K562 (cell line): ENCODE measurements at regions not wholly inside any gene's neighbourhood (a gene's known extent, or its start where the extent isn't known, plus 50 kb on each side); places are given as distances from the start of the nearest gene placed in this dataset.

Experiments
- ATAC-seq: fragments of 200-7000 bp; cut with Tn5 transposase; 3 replicates; pipeline ENCODE4 v1.9.1; 2020; ENCODE audit warnings: moderate library complexity
- BruUV-seq: library from RNA; stranded (reverse); fragments of 400-500 nt; replicated peaks from 2 replicates; lab custom pipeline; 2021; lab: Mats Ljungman, UMichigan
- CTCF ChIA-PET: fragments of 300-600 bp; formaldehyde crosslinking; extraction: SDS; loops from one replicate; lab custom pipeline; 2021; ENCODE audit warnings: low intra/inter-chr PET ratio; lab: Yijun Ruan, JAX
- POLR2A ChIA-PET: fragments of 300-600, 350-650 bp; sonication (Branson Sonifier 250); formaldehyde crosslinking; extraction: SDS; loops from one replicate; lab custom pipeline; 2021; ENCODE audit warnings: antibody characterized with exemption, inconsistent platforms; lab: Yijun Ruan, JAX
- DNase-seq, 4 experiments: peaks; one replicate each; pipeline versions ENCODE4 v3.0.0 to v3.0.0-alpha.2; 2011 to 2018; ENCODE audit warnings: low spot score in 3 of 4, mixed read lengths in 3 of 4; ENCODE audit errors: extremely low read depth in 1 of 4
- FAIRE-seq: peaks from 2 replicates; lab custom pipeline; 2011; peaks lifted over from hg19 to GRCh38; lab: Jason Lieb, UNC
- H2AFZ ChIP-seq: 2 replicates; pipeline ENCODE4 v1.6.0; 2011; ENCODE audit warnings: low read depth, low read length, control low read depth, inconsistent platforms
- H3K27ac ChIP-seq: fragments of 200-600 bp; 3 replicates; pipeline ENCODE4 v1.8.0; 2011; ENCODE audit warnings: low read depth, mild to moderate bottlenecking, control low read depth, inconsistent platforms, low read length, moderate library complexity, mixed read lengths; ENCODE audit errors: extremely low read depth
- H3K27me3 ChIP-seq, 2 experiments: fragments of 300-600 bp in 1 of 2; 2 replicates in 1 of 2; 3 replicates in 1 of 2; pipeline versions ENCODE4 v1.6.0 to v1.8.0; 2011; ENCODE audit warnings: inconsistent platforms in 2 of 2, low read length in 2 of 2, mild to moderate bottlenecking in 1 of 2, mixed read lengths in 1 of 2, moderate library complexity in 1 of 2; ENCODE audit not compliant: control insufficient read depth in 2 of 2, insufficient read depth in 2 of 2
- H3K36me3 ChIP-seq: fragments of 300-600 bp; 3 replicates; pipeline ENCODE4 v1.8.0; 2011; ENCODE audit warnings: mild to moderate bottlenecking, low read length, inconsistent platforms; ENCODE audit not compliant: control insufficient read depth, insufficient read depth
- H3K4me1 ChIP-seq, 2 experiments: fragments of 200-600 bp in 1 of 2; replicated peaks in 1 of 2; 2 replicates in 1 of 2; 3 replicates in 1 of 2; pipeline versions ENCODE4 v1.5.1 to v1.8.0; 2011; ENCODE audit warnings: inconsistent platforms in 2 of 2, low read length in 2 of 2, mild to moderate bottlenecking in 1 of 2, mixed read lengths in 1 of 2, moderate library complexity in 1 of 2; ENCODE audit not compliant: control insufficient read depth in 2 of 2, insufficient read depth in 2 of 2
- H3K4me2 ChIP-seq: 2 replicates; pipeline ENCODE4 v1.6.1; 2011; ENCODE audit warnings: low read length, control low read depth, inconsistent platforms, mixed read lengths; ENCODE audit not compliant: insufficient read depth
- H3K4me3 ChIP-seq: fragments of 200-600 bp; sonication (generic), shearing (Covaris generic); 2 replicates; pipeline ENCODE4 v1.5.1; 2016; ENCODE audit warnings: control low read depth, inconsistent platforms
- H3K79me2 ChIP-seq: fragments of 200-600 bp; 3 replicates; pipeline ENCODE4 v1.8.0; 2011; ENCODE audit warnings: low read length, inconsistent platforms; ENCODE audit not compliant: control insufficient read depth, insufficient read depth
- H3K9ac ChIP-seq, 2 experiments: 2 replicates each; pipeline versions ENCODE4 v1.6.0 to v1.6.1; 2011; ENCODE audit warnings: low read depth in 2 of 2, low read length in 2 of 2, control low read depth in 1 of 2, inconsistent platforms in 1 of 2, mild to moderate bottlenecking in 1 of 2, mixed read lengths in 1 of 2; ENCODE audit not compliant: insufficient read depth in 1 of 2
- H3K9me1 ChIP-seq: one replicate; pipeline ENCODE4 v1.6.0; 2011; ENCODE audit warnings: inconsistent platforms, mild to moderate bottlenecking, low read length, moderate library complexity; ENCODE audit not compliant: control insufficient read depth, insufficient read depth
- H3K9me3 ChIP-seq: replicated peaks from 2 replicates; pipeline ENCODE4 v1.5.1; 2011; ENCODE audit warnings: low read depth, low read length, inconsistent platforms; ENCODE audit not compliant: control insufficient read depth, insufficient read depth
- H4K20me1 ChIP-seq: replicated peaks from 2 replicates; pipeline ENCODE4 v1.6.1; 2011; ENCODE audit warnings: low read length, inconsistent platforms, mixed read lengths; ENCODE audit not compliant: control insufficient read depth, insufficient read depth
- CBFB ChIP-seq: sonication (generic); formaldehyde crosslinking; IDR thresholded peaks from 2 replicates; pipeline ENCODE4 v1.4.0; 2020; ENCODE audit warnings: mild to moderate bottlenecking, missing genetic modification reagents
- ETV1 ChIP-seq: fragments of 450-650 bp; conservative IDR thresholded peaks from 2 replicates; pipeline ENCODE4 v1.6.1; 2016; ENCODE audit warnings: missing genetic modification characterization, control low read depth, low read depth, missing compliant biosample characterization
- FOXJ2 ChIP-seq: fragments of 200-800 bp; sonication (Bioruptor generic); IDR thresholded peaks from 2 replicates; pipeline ENCODE4 v1.6.1; 2016; ENCODE audit warnings: missing genetic modification characterization, missing compliant biosample characterization
- HMG20B ChIP-seq: fragments of 250-450 bp; sonication (Bioruptor Pico); IDR thresholded peaks from 2 replicates; pipeline ENCODE4 v1.5.0; 2021; ENCODE audit warnings: mild to moderate bottlenecking
- HOXB6 ChIP-seq: fragments of 250-450 bp; sonication (Bioruptor Pico); IDR thresholded peaks from 2 replicates; pipeline ENCODE4 v1.5.1; 2022; ENCODE audit warnings: mild to moderate bottlenecking, borderline replicate concordance
- NCOR1 ChIP-seq: fragments of 450-650 bp; IDR thresholded peaks from 2 replicates; pipeline ENCODE4 v1.6.1; 2016; ENCODE audit warnings: mild to moderate bottlenecking, moderate library complexity
- SMARCE1 ChIP-seq: fragments of 450-650 bp; IDR thresholded peaks from 2 replicates; pipeline ENCODE4 v1.7.1; 2016; ENCODE audit warnings: mild to moderate bottlenecking
- TAL1 ChIP-seq: fragments of 450-650 bp; IDR thresholded peaks from 2 replicates; pipeline ENCODE4 v1.6.1; 2016; ENCODE audit warnings: mild to moderate bottlenecking
- XRCC3 ChIP-seq: fragments of 450-650 bp; IDR thresholded peaks from 2 replicates; pipeline ENCODE4 v1.6.1; 2017; ENCODE audit warnings: mild to moderate bottlenecking, moderate library complexity
- ZFPM2 ChIP-seq: fragments of 250-450 bp; sonication (Bioruptor Pico); IDR thresholded peaks from 2 replicates; pipeline ENCODE4 v1.5.1; 2022; ENCODE audit warnings: mild to moderate bottlenecking
- ZNF696 ChIP-seq: fragments of 250-450 bp; sonication (Bioruptor Pico); conservative IDR thresholded peaks from 2 replicates; pipeline ENCODE4 v1.4.0; 2020; ENCODE audit warnings: mild to moderate bottlenecking, moderate library complexity
- WGBS: fragments of 100-300 bp; shearing (Covaris generic); methylation state at CpG from one replicate; pipeline ENCODE4 v1.1.6; 2016; ENCODE audit warnings: low coverage, mixed read lengths; ENCODE audit not compliant: insufficient coverage; ENCODE audit errors: missing lambda C conversion rate; 5-methylcytosine and 5-hydroxymethylcytosine counted together
- in situ Hi-C: fragments of 300-500 bp; cut with MboI; formaldehyde crosslinking; loops from 4 replicates; pipeline ENCODE4 v1.15.0; 2018; ENCODE audit warnings: inconsistent platforms, mixed read lengths
- intact Hi-C: fragments of 100-400 bp; cut with micrococcal nuclease; formaldehyde crosslinking; loops from 2 replicates; pipeline ENCODE4 v1.14.2; 2022
- TF ChIP-seq, protein P1 (sequence below), 2 experiments: fragments of 450-650 bp in 1 of 2; IDR thresholded peaks; 2 replicates each; pipeline ENCODE4 v1.6.1; 2011 to 2017; ENCODE audit warnings: low read depth in 2 of 2, antibody characterized with exemption in 1 of 2, borderline replicate concordance in 1 of 2, low read length in 1 of 2, mild to moderate bottlenecking in 1 of 2, mixed read lengths in 1 of 2; ENCODE audit not compliant: control insufficient read depth in 1 of 2
- TF ChIP-seq, protein P2 (sequence below): fragments of 450-650 bp; IDR thresholded peaks from 2 replicates; pipeline ENCODE4 v1.6.1; 2016; ENCODE audit warnings: mild to moderate bottlenecking

DNA sequence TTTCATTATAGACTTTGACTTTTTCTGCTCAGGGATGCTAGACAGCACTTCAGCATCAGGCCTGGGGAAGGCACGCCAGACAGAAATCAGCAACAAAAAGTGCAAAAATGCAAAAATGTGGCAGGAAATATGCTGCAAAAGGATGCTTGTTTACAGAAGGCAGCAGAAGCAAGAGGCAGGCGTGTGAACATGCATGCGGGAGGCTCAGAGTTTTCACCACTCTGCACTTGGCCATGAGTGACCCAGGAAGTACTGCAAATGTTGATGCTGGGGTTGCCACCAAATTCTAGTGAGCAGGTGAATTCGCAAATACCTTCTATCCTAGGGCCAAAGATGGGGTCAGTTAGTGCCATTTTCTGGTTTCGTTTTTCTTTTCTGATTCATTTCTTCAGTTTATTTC, 55.5 kb upstream of the ALKAL2 start:
- no peak overlapping the region for H3K4me2 ChIP-seq
- whole genome bisulfite sequencing = 0% methylated on average over 5 of the region's 5 CpGs
- no peak overlapping the region for H3K4me3 ChIP-seq
- DNase-seq = no peak
- intact Hi-C loops (no loop called here), in situ Hi-C loops (no loop called here)
- no peaks in the 10 kb centered on the region for H3K27me3 ChIP-seq
- H3K36me3 ChIP-seq = no peaks in the 10 kb centered on the region
- no peaks in the 10 kb centered on the region for H3K9me1 ChIP-seq
- H3K79me2 ChIP-seq = no peaks in the 10 kb centered on the region
- BruUV-seq = no TSS peak
- CTCF ChIA-PET = no interaction called here
- no peaks in the 10 kb centered on the region for H3K4me1 ChIP-seq
- POLR2A ChIA-PET = no interaction called here
- no peak overlapping the region for H3K27ac ChIP-seq
- no peak overlapping the region for H2AFZ ChIP-seq
- H3K9me3 ChIP-seq = no peaks in the 10 kb centered on the region
- H4K20me1 ChIP-seq = no peaks in the 10 kb centered on the region
- H3K9ac ChIP-seq = no peak overlapping the region
- no peak for FAIRE-seq
- ATAC-seq = no peak
- TF ChIP-seq TAL1 (no peak), HOXB6 (no peak), ZFPM2 (CRISPR knock-in tag) (no peak), HMG20B (CRISPR knock-in tag) (no peak), CBFB (CRISPR knock-in tag) (no peak), NCOR1 (no peak), XRCC3 (no peak), SMARCE1 (no peak), ETV1 (tag) (no peak), FOXJ2 (no peak), ZNF696 (CRISPR knock-in tag) (no peak)
- TF ChIP-seq, protein P1, sequence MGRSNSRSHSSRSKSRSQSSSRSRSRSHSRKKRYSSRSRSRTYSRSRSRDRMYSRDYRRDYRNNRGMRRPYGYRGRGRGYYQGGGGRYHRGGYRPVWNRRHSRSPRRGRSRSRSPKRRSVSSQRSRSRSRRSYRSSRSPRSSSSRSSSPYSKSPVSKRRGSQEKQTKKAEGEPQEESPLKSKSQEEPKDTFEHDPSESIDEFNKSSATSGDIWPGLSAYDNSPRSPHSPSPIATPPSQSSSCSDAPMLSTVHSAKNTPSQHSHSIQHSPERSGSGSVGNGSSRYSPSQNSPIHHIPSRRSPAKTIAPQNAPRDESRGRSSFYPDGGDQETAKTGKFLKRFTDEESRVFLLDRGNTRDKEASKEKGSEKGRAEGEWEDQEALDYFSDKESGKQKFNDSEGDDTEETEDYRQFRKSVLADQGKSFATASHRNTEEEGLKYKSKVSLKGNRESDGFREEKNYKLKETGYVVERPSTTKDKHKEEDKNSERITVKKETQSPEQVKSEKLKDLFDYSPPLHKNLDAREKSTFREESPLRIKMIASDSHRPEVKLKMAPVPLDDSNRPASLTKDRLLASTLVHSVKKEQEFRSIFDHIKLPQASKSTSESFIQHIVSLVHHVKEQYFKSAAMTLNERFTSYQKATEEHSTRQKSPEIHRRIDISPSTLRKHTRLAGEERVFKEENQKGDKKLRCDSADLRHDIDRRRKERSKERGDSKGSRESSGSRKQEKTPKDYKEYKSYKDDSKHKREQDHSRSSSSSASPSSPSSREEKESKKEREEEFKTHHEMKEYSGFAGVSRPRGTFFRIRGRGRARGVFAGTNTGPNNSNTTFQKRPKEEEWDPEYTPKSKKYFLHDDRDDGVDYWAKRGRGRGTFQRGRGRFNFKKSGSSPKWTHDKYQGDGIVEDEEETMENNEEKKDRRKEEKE (IDR thresholded peaks at IDR 0.05; ENCODE audit: borderline replicate concordance in 1 of 2, control insufficient read depth in 1 of 2, low read depth in 2 of 2, low read length in 1 of 2) = no peak
- TF ChIP-seq, protein P2, sequence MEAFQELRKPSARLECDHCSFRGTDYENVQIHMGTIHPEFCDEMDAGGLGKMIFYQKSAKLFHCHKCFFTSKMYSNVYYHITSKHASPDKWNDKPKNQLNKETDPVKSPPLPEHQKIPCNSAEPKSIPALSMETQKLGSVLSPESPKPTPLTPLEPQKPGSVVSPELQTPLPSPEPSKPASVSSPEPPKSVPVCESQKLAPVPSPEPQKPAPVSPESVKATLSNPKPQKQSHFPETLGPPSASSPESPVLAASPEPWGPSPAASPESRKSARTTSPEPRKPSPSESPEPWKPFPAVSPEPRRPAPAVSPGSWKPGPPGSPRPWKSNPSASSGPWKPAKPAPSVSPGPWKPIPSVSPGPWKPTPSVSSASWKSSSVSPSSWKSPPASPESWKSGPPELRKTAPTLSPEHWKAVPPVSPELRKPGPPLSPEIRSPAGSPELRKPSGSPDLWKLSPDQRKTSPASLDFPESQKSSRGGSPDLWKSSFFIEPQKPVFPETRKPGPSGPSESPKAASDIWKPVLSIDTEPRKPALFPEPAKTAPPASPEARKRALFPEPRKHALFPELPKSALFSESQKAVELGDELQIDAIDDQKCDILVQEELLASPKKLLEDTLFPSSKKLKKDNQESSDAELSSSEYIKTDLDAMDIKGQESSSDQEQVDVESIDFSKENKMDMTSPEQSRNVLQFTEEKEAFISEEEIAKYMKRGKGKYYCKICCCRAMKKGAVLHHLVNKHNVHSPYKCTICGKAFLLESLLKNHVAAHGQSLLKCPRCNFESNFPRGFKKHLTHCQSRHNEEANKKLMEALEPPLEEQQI = no peak
